Uterus (tissue), 2 donors: ENCODE measurements at regions not wholly inside any gene's neighbourhood (a gene's known extent, or its start where the extent isn't known, plus 50 kb on each side); places are given as distances from the start of the nearest gene placed in this dataset.

Source experiments
- CTCF ChIP-seq, 4 experiments: fragments of 200-600 bp in 2 of 4; fragments of 450-650 bp in 2 of 4; sonication (generic) in 2 of 4; IDR thresholded peaks; one replicate each; pipeline ENCODE4 v1.5.1; 2016 to 2019; ENCODE audit warnings: antibody characterized with exemption in 4 of 4, mild to moderate bottlenecking in 2 of 4, moderate library complexity in 1 of 4
- POLR2A ChIP-seq, 2 donors: fragments of 450-650 bp; IDR thresholded peaks; one replicate each; pipeline ENCODE4 v1.6.1; 2016; ENCODE audit warnings: antibody characterized with exemption in 2 of 2, mild to moderate bottlenecking in 1 of 2, moderate library complexity in 1 of 2

GRCh38 chr7:159212226-159212625 lies 67.6 kb upstream of the VIPR2 start:
- TF ChIP-seq CTCF (IDR thresholded peaks at IDR 0.05) (no peak), POLR2A (IDR thresholded peaks at IDR 0.05) (no peak)
